Astrocyte (in vitro differentiated cells and primary cell): ENCODE measurements at regions not wholly inside any gene's neighbourhood (a gene's known extent, or its start where the extent isn't known, plus 50 kb on each side); places are given as distances from the start of the nearest gene placed in this dataset.

ENCODE experiments used
- EZH2 ChIP-seq: IDR thresholded peaks from 2 replicates; pipeline ENCODE4 v1.6.1; 2012; ENCODE audit warnings: mild to moderate bottlenecking, low read length, inconsistent platforms; ENCODE audit not compliant: insufficient read depth
- TF ChIP-seq, protein P1 (sequence below): IDR thresholded peaks from 2 replicates; pipeline ENCODE4 v1.5.1; 2011; ENCODE audit warnings: low read depth, mild to moderate bottlenecking, inconsistent platforms, low read length, moderate library complexity; ENCODE audit not compliant: insufficient read depth

DNA sequence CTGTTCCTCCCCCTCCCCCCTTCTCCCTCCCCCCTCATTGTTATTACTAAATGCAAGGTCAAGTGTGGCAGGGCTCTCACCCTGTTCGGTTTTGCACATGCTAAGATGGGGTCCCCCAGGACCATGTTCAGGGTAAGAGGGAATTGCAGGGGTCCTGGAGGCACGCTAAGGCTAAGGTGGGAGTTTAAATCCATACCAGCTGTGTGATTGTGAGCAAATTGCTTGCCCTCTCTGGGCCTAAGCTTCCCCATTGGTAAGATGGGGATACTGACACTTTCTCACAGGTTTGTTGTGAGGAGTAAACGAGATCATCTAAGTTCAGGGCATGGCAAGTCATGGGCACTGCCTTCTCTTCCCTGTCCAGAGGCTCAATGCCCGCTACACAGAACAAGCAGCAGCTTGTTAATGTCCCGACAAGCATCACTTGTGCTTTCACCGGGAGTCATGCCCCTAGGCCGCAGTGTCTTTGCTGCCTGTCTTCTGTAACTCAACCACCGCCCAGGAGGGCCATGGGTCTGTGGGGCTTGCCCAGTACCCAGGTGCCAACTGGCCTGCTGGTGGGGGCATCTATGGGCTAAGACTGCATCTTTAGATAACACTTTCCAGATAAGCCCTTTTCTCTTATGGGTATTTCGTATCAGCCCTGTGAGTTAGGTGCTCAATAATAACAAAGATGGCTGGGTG lies 279.1 kb downstream of the MYCN start:
- TF ChIP-seq, protein P1, sequence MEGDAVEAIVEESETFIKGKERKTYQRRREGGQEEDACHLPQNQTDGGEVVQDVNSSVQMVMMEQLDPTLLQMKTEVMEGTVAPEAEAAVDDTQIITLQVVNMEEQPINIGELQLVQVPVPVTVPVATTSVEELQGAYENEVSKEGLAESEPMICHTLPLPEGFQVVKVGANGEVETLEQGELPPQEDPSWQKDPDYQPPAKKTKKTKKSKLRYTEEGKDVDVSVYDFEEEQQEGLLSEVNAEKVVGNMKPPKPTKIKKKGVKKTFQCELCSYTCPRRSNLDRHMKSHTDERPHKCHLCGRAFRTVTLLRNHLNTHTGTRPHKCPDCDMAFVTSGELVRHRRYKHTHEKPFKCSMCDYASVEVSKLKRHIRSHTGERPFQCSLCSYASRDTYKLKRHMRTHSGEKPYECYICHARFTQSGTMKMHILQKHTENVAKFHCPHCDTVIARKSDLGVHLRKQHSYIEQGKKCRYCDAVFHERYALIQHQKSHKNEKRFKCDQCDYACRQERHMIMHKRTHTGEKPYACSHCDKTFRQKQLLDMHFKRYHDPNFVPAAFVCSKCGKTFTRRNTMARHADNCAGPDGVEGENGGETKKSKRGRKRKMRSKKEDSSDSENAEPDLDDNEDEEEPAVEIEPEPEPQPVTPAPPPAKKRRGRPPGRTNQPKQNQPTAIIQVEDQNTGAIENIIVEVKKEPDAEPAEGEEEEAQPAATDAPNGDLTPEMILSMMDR = no peak
- no peak for TF ChIP-seq EZH2
